ENCODE measurements at regions not wholly inside any gene's neighbourhood (a gene's known extent, or its start where the extent isn't known, plus 50 kb on each side); places are given as distances from the start of the nearest gene placed in this dataset.

DNA sequence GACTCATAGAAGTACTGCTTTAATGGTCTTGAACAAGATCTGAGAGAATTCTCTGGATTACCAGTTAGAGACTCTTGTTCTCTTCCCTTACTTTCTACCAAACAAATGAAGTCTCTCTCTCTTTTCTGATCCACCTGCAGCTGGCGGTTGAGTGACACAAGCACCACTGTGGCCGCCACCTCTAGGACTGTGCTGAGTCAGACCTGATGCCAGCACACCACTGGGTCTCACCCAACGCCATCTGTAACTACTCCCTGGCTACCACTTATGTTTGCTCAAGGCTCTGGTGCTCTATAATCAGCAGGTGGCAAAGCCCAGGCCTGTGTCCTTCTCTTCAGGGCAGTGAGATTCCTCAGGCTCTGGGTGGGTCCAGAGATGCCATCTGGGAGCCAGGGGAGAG, 1173.5 kb downstream of the RPA4 start:
- no peak overlapping the region for H3K4me2 ChIP-seq (ENCODE audit: low read depth, low read length)
- H3K79me1 ChIP-seq (ENCODE audit: low read depth in 1 of 2, low read length in 2 of 2), result no peaks in the 10 kb centered on the region
- no peak overlapping the region for H2BK20ac ChIP-seq (ENCODE audit: low read depth, low read length)
- no peaks in the 10 kb centered on the region for H3K36me3 ChIP-seq (ENCODE audit: control insufficient read depth, insufficient read depth, low read length)
- H3K23ac ChIP-seq (ENCODE audit: low read depth, low read length), result no peak overlapping the region
- no peak overlapping the region for H2BK15ac ChIP-seq (ENCODE audit: low read depth, low read length)
- POLR2A ChIA-PET (ENCODE audit: unreplicated experiment), result no interaction called here
- H3K14ac ChIP-seq (replicated peaks; ENCODE audit: low read depth, low read length), result no peak overlapping the region
- H3K4me1 ChIP-seq (ENCODE audit: control insufficient read depth, insufficient read depth, low read length), result no peaks in the 10 kb centered on the region
- dilution Hi-C loops (cut with HindIII; ENCODE audit: low sequenced_read_pairs, unreplicated experiment), result no loop called here
- H3K27me3 ChIP-seq (ENCODE audit: control insufficient read depth, insufficient read depth, low read length), result no peaks in the 10 kb centered on the region
- no TSS peak for BruUV-seq (replicated peaks)
- no peak overlapping the region for H4K5ac ChIP-seq (ENCODE audit: low read depth, low read length)
- no peak overlapping the region for H2AK5ac ChIP-seq (ENCODE audit: low read depth, low read length)
- CTCF ChIA-PET, result no interaction called here
- H3K18ac ChIP-seq (ENCODE audit: low read depth, low read length), result no peak overlapping the region
- H3K27ac ChIP-seq (ENCODE audit: insufficient read depth, low read length), result no peak overlapping the region
- H3K9me1 ChIP-seq (ENCODE audit: insufficient read depth, low read length), result no peaks in the 10 kb centered on the region
- H3K4me3 ChIP-seq (ENCODE audit: insufficient read depth, low read depth, low read length), result no peak overlapping the region
- no peak overlapping the region for H3K56ac ChIP-seq (ENCODE audit: extremely low read depth, insufficient read depth, low read length)
- DNase-seq, result no peak
- no peak overlapping the region for H2BK120ac ChIP-seq (ENCODE audit: low read depth, low read length)
- no peak for TF ChIP-seq CEBPB (IDR thresholded peaks at IDR 0.05; ENCODE audit: low read depth, low read length)
- TF ChIP-seq MAFK (IDR thresholded peaks at IDR 0.05; ENCODE audit: low read depth, low read length), result no peak
- TF ChIP-seq BHLHE40 (IDR thresholded peaks at IDR 0.05; ENCODE audit: low read depth, low read length), result no peak
- TF ChIP-seq RFX5 (IDR thresholded peaks at IDR 0.05; ENCODE audit: low read depth, low read length), result no peak
- TF ChIP-seq RAD21 (IDR thresholded peaks at IDR 0.05; ENCODE audit: low read length), result no peak
- no peak for TF ChIP-seq MAZ (IDR thresholded peaks at IDR 0.05; ENCODE audit: borderline replicate concordance, low read depth, low read length)
- TF ChIP-seq, protein P1, sequence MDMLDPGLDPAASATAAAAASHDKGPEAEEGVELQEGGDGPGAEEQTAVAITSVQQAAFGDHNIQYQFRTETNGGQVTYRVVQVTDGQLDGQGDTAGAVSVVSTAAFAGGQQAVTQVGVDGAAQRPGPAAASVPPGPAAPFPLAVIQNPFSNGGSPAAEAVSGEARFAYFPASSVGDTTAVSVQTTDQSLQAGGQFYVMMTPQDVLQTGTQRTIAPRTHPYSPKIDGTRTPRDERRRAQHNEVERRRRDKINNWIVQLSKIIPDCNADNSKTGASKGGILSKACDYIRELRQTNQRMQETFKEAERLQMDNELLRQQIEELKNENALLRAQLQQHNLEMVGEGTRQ (IDR thresholded peaks at IDR 0.05; ENCODE audit: low read depth, low read length), result no peak
- no peak for TF ChIP-seq FOS (IDR thresholded peaks at IDR 0.05; ENCODE audit: low read depth, low read length)
- TF ChIP-seq, protein P2, sequence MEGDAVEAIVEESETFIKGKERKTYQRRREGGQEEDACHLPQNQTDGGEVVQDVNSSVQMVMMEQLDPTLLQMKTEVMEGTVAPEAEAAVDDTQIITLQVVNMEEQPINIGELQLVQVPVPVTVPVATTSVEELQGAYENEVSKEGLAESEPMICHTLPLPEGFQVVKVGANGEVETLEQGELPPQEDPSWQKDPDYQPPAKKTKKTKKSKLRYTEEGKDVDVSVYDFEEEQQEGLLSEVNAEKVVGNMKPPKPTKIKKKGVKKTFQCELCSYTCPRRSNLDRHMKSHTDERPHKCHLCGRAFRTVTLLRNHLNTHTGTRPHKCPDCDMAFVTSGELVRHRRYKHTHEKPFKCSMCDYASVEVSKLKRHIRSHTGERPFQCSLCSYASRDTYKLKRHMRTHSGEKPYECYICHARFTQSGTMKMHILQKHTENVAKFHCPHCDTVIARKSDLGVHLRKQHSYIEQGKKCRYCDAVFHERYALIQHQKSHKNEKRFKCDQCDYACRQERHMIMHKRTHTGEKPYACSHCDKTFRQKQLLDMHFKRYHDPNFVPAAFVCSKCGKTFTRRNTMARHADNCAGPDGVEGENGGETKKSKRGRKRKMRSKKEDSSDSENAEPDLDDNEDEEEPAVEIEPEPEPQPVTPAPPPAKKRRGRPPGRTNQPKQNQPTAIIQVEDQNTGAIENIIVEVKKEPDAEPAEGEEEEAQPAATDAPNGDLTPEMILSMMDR (conservative IDR thresholded peaks at IDR 0.05; ENCODE audit: low read depth, low read length), result no peak
- TF ChIP-seq CHD1 (IDR thresholded peaks at IDR 0.05; ENCODE audit: low read depth, low read length), result no peak
- no peak for TF ChIP-seq MXI1 (IDR thresholded peaks at IDR 0.05; ENCODE audit: borderline replicate concordance, low read depth, low read length)
- TF ChIP-seq NFE2L2 (IDR thresholded peaks at IDR 0.05; ENCODE audit: low read depth, low read length), result no peak
- no peak for TF ChIP-seq RCOR1 (IDR thresholded peaks at IDR 0.05; ENCODE audit: insufficient replicate concordance, low read length)
- no peak for TF ChIP-seq POLR2A (IDR thresholded peaks at IDR 0.05; ENCODE audit: low read depth, low read length)
- TF ChIP-seq, protein P3, sequence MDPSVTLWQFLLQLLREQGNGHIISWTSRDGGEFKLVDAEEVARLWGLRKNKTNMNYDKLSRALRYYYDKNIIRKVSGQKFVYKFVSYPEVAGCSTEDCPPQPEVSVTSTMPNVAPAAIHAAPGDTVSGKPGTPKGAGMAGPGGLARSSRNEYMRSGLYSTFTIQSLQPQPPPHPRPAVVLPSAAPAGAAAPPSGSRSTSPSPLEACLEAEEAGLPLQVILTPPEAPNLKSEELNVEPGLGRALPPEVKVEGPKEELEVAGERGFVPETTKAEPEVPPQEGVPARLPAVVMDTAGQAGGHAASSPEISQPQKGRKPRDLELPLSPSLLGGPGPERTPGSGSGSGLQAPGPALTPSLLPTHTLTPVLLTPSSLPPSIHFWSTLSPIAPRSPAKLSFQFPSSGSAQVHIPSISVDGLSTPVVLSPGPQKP (IDR thresholded peaks at IDR 0.05; ENCODE audit: borderline replicate concordance, low read depth, low read length), result no peak
- no peak for TF ChIP-seq SMC3 (IDR thresholded peaks at IDR 0.05; ENCODE audit: low read depth, low read length)
- in situ Hi-C loops (cut with MboI; ENCODE audit: low sequenced_read_pairs), result no loop called here
- H4K20me1 ChIP-seq (ENCODE audit: insufficient read depth, low read length), result no peaks in the 10 kb centered on the region
- intact Hi-C loops (cut with micrococcal nuclease), result no loop called here
- 43% methylated on average over 2 of the region's 3 CpGs; no CpG with 5 or more reads in 1 of the 2 experiments for WGBS, 2 experiments (ENCODE audit: extremely low coverage in 2 of 2, insufficient read length in 1 of 2)
- no peak overlapping the region for H2AFZ ChIP-seq (replicated peaks; ENCODE audit: low read length, poor library complexity)
- H2AK9ac ChIP-seq (replicated peaks; ENCODE audit: low read depth, low read length, poor library complexity), result no peak overlapping the region
- H2BK5ac ChIP-seq (ENCODE audit: low read depth, low read length, poor library complexity, severe bottlenecking), result no peak overlapping the region
- H4K8ac ChIP-seq (ENCODE audit: low read depth in 2 of 2, low read length in 2 of 2), result no peak overlapping the region
- H4K91ac ChIP-seq (ENCODE audit: insufficient read depth, low read depth, low read length), result no peak overlapping the region
- no peak overlapping the region for H3K4ac ChIP-seq (ENCODE audit: low read depth, low read length)
- H3K9ac ChIP-seq (ENCODE audit: low read depth, low read length), result no peak overlapping the region
- ATAC-seq (ENCODE audit: low read depth), result no peak
- no peaks in the 10 kb centered on the region for H3K9me3 ChIP-seq (ENCODE audit: control insufficient read depth, insufficient read depth, low read length)
